Pulmonary artery endothelial cell (primary cell): ENCODE measurements at regions not wholly inside any gene's neighbourhood (a gene's known extent, or its start where the extent isn't known, plus 50 kb on each side); places are given as distances from the start of the nearest gene placed in this dataset.
"Not testable (repeated sequence)": the region's sequence is repeated elsewhere in the genome, so short reads cannot be mapped to it uniquely, and the experiment has no call there.

Experiments used
- DNase-seq: peaks from one replicate; pipeline ENCODE4 v3.0.0-alpha.2; 2011; ENCODE audit warnings: low read depth, low spot score

DNA sequence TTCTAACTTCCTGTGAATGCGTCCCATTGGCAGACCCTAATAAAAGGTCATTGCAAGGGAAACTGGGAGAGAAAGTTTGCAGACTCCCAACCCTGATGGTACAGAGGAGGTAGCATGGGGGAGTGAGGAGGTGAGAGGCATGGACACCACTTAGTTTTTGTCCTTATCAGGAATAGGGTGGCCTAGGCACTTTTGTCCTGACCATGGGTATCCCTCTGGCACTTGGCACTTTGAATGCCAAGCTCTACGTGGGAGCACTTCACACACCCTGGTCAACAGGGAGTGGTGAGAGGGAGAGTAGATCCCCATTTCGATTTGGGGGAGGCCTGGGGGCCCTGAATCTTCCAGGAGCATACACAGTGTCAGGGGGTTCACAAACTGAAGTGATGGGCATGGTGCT, 75.6 kb upstream of the SH3PXD2B start:
- no peak for DNase-seq

DNA sequence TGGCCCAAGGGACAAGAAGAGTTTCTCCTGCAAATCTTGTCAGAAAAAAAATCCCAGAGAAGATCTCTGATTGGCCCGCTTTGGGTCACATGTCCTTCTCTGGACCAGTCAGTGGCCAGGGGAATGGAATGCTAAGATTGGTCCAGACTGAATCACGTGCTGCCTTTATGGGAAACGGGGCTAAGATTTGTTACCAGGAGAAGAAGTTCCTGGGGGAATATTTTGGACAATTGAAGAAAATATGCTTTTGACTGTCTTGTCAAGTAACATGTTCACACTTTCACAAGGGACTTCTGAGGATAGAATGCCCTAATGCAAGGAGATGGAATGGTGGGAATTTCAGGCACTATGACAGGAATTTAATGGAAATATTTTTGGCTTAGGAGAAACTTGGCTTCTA, 74.1 kb upstream of the SH3PXD2B start:
- DNase-seq, result no peak

GRCh38 chr5:172527559-172527958, 73.2 kb upstream of the SH3PXD2B start:
- DNase-seq, result no peak

GRCh38 chr5:172525996-172526360, 71.7 kb upstream of the SH3PXD2B start:
- no peak for DNase-seq

- no peak for DNase-seq
Measured at GRCh38 chr5:172525307-172525995, 71.1 kb upstream of the SH3PXD2B start.

DNA sequence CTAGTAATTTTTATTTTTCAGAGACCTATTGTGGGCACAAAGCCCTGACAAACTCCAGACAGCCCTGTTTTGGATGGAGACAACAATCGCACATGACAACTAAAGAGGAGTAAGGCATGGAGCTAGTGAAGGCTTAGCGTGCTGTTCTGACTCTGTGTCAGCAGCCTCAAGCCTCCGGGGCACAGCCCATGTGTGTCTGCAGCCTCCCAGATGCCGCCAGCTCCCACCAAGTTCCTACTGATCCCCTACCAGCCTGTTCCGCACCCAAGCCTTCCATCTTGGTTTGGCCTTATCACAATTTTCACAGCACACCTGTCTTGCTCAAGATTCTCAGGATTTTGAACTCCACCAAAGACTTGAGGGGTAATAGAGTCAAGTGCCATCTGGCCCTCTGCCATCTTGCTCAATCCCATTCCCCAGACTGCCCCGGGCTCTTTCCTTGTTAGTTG, 70.3 kb upstream of the SH3PXD2B start:
- DNase-seq, result no peak

DNA sequence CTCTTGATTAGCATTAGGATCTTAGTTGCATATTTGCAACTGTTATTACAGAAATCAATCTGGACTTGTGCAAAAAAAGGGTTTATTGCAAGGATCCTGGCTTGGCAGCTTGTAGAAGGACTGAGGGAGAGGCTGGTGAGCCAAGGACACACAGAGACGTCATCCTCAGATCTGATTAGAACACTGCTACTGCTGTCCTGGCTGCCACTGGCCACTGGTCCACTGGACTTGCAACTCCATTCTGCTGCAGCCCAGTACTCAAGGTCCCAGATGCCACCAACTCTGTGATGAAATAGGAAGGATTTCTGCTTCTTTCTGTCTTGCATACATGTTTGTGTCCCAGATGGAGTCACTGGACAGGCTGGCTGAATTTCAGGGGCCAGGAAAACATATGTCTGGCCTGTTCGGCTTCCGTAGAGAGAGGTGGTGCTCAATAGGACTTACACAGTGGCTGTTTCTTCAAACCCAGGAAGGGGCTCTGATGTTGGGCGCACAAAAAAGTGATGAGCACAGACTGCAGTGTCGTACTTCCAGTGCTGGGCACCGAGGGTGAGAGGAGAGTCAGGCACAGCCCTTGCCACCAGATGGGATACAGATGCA, 68.9 kb upstream of the SH3PXD2B start:
- no peak for DNase-seq

DNA sequence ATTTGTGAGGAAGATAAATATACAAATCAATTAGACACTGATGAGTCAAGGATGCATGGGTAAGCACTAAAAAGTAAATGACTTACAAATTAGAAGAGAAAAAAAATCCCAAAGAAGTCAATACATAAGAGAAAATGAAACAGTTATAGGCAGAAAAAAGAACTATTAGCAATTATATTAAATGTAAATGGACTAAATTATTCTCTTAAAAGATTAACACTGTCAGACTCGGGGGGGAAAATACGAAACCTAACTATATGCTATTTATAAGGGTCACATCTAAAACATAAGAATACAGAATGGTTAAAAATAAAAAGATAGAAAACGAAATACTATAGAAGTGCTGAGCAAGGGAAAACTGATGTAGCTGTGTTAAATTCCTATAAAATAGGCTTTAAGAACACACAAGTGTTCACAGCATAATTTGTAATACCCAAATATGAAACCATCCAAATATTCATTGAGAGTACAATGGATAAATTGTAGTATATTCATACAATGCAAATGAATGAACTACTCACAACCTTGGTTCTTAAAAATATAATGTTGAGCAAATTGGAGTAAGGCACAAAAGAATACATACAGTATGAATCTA, 67.1 kb upstream of the SH3PXD2B start:
- DNase-seq, result no peak

DNA sequence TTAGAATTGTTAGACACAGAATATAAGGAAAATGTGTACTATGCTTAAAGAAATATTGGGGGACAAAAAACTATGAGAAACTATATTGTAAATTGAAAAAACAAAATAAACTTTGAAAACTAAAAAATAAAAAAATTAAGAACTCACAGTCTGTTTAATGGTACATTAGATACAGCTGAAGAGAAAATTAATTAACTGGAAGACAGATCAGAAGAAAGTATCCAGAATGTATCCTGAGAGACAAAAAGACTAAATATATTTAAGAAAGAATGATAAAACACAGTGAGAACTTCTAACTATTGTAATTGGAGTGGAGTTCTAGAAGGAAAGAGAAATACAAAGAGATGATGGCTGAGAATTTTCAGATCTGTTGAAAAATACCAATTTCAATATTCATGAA, 57.6 kb upstream of the SH3PXD2B start:
- no peak for DNase-seq

DNA sequence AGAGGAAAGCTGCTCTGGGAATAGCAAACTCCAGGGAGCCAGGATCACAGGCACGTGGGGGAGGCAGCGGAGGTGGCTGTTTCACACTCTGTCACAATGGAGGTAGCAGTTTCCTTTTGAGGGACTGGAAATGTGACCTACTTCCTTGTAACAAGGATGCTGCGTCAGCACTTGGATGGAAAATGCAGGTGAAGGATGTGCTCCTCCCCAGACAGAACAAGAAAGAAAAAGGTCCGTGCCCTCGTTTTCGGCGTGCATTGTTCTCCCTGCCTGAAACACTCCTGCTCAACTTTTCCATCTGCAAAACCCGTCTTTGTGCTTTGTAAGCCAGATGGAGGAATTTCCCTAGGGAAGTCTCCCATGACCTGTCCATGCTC, 55.1 kb upstream of the SH3PXD2B start:
- no peak for DNase-seq

GRCh38 chr5:172508471-172509404, 54.4 kb upstream of the SH3PXD2B start:
- DNase-seq, result no peak

DNA sequence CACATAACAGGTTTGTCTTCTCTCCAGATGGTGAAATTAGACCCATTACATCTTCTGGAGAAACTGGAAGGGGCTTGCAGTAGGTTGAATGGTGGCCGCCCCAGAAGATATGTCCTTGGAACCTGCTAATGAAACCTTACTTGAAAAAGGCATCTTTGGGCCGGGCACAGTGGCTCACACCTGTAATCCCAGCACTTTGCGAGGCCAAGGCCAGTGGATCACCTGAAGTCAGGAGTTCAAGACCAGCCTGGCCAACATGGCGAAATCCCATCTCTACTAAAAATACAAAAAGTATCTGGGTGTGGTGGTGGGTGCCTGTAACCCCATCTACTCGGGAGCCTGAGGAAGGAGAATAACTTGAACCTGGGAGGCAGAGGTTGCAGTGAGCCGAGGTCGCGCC, 53.2 kb upstream of the SH3PXD2B start:
- not testable (repeated sequence) for DNase-seq

DNA sequence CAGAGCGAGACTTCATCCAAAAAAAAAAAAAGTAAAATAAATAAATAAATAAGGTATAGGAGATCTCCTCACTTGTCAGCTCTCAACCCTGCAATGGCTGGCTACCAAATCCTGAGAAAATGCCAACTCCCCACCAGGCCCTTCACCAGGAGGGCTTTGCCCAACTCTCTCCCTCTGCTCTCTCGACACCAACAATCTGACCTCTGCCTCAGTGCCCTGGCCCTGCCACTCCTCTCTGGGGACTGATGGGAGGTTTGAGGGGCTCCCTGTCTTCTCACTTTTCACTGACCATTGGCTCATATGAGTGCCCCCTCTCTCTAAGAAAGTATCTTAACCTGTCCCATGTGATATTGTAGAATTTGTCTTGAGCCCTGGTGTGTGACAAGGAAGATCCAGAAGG, 52.6 kb upstream of the SH3PXD2B start:
- DNase-seq, result no peak

- DNase-seq, result no peak
Measured at GRCh38 chr5:172506251-172506650, 51.9 kb upstream of the SH3PXD2B start.

DNA sequence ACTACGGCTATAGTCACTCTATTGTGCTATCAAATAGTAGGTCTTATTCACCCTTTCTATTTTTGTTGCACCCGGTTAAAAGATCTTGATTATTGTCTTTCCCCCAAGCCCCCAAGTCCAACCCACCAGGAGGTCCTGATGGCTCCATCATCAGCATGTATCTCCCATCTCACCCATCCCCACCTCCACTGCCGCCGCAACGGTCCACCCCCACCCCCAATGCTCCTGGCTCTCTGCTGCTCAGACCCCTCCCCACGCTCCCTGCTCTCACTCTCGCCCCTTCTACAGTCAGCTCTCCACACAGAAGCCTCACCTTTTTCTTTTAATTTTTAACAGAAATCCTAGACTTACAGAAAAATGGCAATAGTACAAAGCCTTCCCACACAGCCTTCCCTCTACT, 51.5 kb upstream of the SH3PXD2B start:
- DNase-seq, result no peak

DNA sequence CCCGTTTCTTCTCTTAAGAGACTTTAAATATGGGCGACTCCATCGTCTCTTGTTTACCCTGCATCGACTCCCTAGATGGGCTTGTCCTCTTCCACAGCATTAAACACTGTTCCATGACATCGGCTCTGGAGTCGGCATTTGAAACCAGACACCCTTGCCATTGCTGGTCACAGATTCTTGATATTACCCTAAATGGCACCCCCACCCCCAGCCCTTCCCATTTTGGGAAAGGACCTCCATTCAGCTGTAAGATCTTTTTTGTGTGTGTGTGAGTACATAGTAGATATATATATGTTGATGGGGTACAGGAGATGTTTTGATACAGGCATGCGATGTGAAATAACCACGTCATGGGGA, 51.1 kb upstream of the SH3PXD2B start:
- no peak for DNase-seq

DNA sequence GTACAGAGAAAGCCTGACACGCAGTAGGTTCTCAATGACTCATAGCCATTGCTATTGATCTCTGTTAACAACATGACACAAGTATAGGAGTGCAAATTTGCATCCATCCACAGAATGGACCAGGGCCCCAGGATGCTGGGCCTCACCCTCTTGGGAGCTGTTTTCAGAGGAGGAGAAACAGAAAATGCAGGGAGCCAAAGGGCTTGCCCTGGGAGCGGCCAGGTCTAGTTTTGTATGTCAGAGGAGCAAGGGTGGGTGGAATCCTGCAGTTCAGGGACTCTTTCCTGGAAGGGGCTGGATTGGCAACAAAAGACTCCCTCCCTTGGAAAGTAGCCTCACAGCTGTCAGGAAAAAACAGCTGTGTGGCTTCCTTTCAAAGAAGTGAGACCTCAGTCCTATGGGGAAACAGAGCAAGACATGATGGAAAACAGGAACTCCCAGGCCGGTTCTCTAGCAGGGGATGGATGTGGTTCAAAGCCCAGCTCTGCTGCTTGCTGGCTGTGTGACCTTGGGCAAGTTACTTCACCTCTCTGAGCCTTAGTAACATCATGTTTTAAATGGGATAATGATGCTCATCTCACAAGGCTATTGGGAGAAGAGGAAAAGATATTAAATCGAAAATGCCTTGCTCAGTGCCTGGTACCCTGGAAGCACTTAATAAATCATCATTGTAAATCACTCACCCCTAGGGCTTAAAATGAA, 50.5 kb upstream of the SH3PXD2B start:
- DNase-seq, result no peak

DNA sequence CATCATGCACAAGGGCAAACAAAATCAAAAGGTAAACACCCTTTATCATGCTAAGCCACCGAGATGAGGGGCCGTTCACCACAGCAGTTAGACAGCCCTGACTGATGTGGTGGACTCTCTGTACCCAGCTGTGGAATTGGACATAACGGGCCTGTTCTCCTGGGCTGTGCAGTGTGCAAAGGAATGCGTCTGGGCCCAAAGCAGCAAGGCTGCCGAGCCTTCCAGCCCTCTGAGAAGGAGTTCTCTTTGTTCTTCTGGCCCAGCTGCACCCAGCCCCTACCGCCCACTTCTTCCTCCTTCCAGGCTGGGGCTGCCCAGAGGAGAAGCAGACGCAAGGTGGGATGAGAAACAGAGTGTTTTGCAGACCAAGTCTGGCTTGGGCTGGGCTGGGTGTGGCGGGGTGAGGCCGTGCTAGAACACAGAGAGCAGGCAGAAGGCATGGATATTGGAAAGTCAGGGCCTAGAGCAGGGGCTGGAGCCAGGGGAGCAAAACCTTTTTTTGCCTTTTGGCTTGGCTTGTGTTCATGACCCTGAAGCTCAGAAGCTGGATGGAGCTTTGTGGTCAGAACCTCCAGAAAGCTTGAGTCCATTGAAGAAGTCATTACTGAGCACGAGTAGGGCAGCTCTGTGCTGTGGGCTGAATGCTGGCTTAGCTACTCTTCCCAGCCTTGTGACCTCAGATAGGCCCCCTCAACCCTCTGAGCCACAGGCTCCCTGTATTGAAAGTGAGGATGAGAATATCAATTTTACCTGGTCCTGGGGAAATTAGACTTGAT, 49.8 kb upstream of the SH3PXD2B start:
- no peak for DNase-seq
